RWPE1 (cell line): ENCODE measurements at regions not wholly inside any gene's neighbourhood (a gene's known extent, or its start where the extent isn't known, plus 50 kb on each side); places are given as distances from the start of the nearest gene placed in this dataset.
A peak's percentile ranks its signal among the peaks of the same experiment; 100 is the strongest.

Experiments
- CTCF ChIA-PET: fragments of 350-600 bp; sonication (Branson Sonifier 250); formaldehyde crosslinking; extraction: SDS; loops from one replicate; lab custom pipeline; 2021; lab: Yijun Ruan, JAX
- POLR2A ChIA-PET: fragments of 400-600 bp; formaldehyde crosslinking; extraction: SDS; loops from one replicate; lab custom pipeline; 2020; ENCODE audit warnings: antibody characterized with exemption; ENCODE audit not compliant: low non-redundant PET; lab: Yijun Ruan, JAX
- DNase-seq: peaks from one replicate; pipeline ENCODE4 v3.0.0; 2012; ENCODE audit warnings: low spot score
- H3K27ac ChIP-seq: fragments of 450-650 bp; 2 replicates; pipeline ENCODE4 v1.5.1; 2017
- TF ChIP-seq, protein P1 (sequence below): fragments of 450-650 bp; conservative IDR thresholded peaks from 2 replicates; pipeline ENCODE4 v1.5.1; 2017; ENCODE audit warnings: low read depth, mild to moderate bottlenecking

DNA sequence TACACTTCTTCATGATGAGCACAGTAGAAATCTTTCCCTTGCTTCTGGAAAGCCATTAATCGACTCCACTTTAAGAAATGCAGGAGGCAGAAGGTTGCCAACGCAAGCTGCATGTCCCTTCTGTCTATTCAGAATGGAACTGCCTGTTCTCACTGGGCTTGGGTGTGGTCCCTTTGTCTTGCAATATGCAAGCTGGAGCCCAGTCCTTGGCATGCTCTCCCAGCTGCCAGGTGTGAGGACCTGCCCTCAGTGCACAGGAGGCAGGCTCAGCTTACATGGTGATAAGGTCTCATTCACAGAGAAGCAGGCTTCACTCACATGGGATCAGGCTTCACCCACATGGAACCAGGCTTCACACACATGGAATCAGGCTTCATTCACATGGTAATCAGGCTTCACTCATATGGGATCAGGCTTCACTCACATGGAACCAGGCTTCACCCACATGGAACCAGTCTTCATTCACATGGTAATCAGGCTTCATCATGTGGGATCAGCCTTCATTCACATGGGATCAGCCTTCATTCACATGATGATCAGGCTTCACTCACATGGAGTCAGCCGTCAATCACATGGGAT is 59.2 kb upstream of the USP47 start:
- POLR2A ChIA-PET, result no interaction called here
- CTCF ChIA-PET, result interaction anchor here (0.7 to 1.0 kb wide), 2 partner anchors 633 to 760 kb away, joined by 3 read pairs; no protein-coding TSS in a partner anchor
- DNase-seq, result no peak
- TF ChIP-seq, protein P1, sequence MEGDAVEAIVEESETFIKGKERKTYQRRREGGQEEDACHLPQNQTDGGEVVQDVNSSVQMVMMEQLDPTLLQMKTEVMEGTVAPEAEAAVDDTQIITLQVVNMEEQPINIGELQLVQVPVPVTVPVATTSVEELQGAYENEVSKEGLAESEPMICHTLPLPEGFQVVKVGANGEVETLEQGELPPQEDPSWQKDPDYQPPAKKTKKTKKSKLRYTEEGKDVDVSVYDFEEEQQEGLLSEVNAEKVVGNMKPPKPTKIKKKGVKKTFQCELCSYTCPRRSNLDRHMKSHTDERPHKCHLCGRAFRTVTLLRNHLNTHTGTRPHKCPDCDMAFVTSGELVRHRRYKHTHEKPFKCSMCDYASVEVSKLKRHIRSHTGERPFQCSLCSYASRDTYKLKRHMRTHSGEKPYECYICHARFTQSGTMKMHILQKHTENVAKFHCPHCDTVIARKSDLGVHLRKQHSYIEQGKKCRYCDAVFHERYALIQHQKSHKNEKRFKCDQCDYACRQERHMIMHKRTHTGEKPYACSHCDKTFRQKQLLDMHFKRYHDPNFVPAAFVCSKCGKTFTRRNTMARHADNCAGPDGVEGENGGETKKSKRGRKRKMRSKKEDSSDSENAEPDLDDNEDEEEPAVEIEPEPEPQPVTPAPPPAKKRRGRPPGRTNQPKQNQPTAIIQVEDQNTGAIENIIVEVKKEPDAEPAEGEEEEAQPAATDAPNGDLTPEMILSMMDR, result no peak
- peak overlapping the region; percentile 70 for H3K27ac ChIP-seq

DNA sequence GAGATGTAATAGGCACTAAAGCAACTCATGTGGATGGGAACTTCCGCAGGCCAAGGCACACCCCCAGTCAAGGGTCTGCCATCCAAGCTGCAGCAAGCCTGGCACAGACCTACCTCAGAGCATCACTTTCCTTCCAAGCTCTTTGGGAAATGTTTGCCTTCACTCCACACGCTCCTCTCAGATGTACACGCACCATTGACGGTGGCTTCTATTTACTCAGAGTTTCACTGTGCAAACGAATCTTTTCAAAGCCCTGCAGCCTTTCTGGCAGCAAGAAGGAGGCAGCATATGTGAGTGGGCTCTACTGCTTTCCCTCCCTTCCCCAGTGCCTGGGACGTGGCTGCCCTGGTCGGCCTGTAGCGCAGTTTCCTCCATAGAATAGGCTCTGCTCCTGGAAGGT is 60.9 kb upstream of the USP47 start:
- ChIA-PET CTCF (no interaction called here), POLR2A (no interaction called here)
- H3K27ac ChIP-seq, result no peak overlapping the region
- DNase-seq, result no peak
- TF ChIP-seq, protein P1, result no peak

DNA sequence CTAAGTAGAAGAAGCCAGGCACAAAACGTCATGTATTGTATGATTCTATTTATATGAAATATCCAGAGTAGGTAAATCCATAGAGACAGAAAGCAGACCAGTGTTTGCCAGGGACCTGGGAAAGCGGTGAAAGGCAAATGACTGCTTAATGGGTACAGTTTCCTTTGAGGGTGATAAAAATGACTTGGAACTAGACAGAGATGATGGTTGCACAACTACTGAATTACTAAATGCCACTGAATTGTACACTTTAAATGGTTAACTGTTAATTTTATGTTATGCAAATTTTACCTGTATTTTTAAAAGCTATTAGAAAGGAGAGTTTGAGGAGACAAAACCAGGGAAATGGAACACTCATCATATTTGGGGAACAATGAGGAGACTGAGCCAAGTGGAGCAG is 61.8 kb upstream of the USP47 start:
- no peak overlapping the region for H3K27ac ChIP-seq
- TF ChIP-seq, protein P1, result no peak
- DNase-seq, result no peak
- CTCF ChIA-PET, result interaction anchor here (0.7 to 0.8 kb wide), 3 partner anchors 10 to 711 kb away, joined by 3 to 4 read pairs (median 3); no protein-coding TSS in a partner anchor
- POLR2A ChIA-PET, result no interaction called here

DNA sequence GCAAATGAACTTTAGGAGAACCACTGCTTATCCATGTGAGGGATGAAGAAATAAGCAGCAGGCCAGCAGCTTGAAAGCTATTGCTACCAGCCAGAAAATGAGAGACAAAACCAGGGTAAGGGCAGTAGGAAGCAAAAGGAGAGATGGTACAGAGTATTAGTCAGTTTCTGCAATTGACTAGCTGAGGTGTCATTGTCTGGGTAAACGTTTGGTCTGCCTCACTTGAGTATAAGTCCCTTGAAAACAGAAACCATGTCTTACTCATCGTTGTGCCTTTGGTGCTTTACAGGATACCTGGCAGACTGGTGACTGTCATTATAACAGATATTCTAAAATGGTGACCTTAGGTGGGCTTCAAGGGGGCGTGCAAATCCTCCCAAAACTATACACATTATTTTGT is 63.9 kb upstream of the USP47 start:
- H3K27ac ChIP-seq, result no peak overlapping the region
- CTCF ChIA-PET, result interaction anchor here (1.5 kb wide), 1 partner anchor 9 kb away, joined by 4 read pairs; no protein-coding TSS in a partner anchor
- no peak for DNase-seq
- TF ChIP-seq, protein P1, result no peak
- POLR2A ChIA-PET, result no interaction called here

DNA sequence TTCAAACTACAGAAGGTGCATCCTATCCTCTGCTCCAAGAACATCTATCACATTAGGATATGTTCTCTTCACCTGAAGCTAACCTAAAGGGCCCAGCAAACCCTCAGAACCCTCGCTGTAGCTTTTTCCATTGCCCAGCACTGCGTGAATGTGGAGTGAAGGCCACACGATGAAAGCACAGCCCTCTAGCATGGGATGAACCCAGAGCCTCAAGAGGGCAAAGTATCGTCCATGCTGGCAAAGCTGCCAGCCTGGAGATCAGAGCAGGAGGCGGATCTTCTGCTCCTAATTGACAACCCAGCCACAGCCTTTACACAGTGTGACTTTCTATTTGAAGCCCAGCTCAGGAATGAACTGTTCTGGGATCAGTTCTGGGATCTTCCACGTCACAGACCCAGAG is 65.1 kb upstream of the USP47 start:
- no peak for DNase-seq
- no peak overlapping the region for H3K27ac ChIP-seq
- TF ChIP-seq, protein P1, result no peak
- CTCF ChIA-PET, result interaction anchor here (1.5 kb wide), 1 partner anchor 10 kb away, joined by 4 read pairs; no protein-coding TSS in a partner anchor
- POLR2A ChIA-PET, result no interaction called here

DNA sequence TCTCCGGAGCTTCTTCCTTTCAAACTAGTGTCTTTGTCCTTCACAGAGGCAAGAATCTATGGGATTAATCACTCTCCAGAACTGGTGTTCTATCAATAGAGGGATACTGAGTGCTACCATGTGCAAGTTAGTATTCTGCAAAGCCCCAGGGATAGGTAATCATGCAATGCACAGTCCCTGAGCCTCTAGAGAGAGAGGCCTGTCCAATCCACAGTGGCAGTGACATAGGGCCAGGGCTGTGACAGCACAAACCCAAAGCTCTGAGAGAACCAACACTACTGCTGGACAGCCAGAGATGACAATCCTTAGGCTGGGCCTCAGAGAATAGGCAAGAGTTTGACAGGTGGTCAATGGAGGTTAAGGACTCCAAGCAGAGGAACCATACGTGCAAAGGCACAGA is 66.8 kb upstream of the USP47 start:
- ChIA-PET CTCF (no interaction called here), POLR2A (no interaction called here)
- TF ChIP-seq, protein P1, result no peak
- no peak for DNase-seq
- H3K27ac ChIP-seq, result no peak overlapping the region
